HCT116 (cell line): ENCODE measurements at regions not wholly inside any gene's neighbourhood (a gene's known extent, or its start where the extent isn't known, plus 50 kb on each side); places are given as distances from the start of the nearest gene placed in this dataset.

ENCODE experiments used
- CBX3 ChIP-seq: IDR thresholded peaks from 2 replicates; pipeline ENCODE4 v1.6.1; 2012; ENCODE audit warnings: low read depth
- ELF1 ChIP-seq: IDR thresholded peaks from 2 replicates; pipeline ENCODE4 v1.6.1; 2012; ENCODE audit warnings: low read depth, borderline replicate concordance
- EZH2 ChIP-seq: fragments of 200-600 bp; sonication (generic); IDR thresholded peaks from 2 replicates; pipeline ENCODE4 v1.6.1; 2017; ENCODE audit warnings: antibody characterized with exemption, mixed run types

DNA sequence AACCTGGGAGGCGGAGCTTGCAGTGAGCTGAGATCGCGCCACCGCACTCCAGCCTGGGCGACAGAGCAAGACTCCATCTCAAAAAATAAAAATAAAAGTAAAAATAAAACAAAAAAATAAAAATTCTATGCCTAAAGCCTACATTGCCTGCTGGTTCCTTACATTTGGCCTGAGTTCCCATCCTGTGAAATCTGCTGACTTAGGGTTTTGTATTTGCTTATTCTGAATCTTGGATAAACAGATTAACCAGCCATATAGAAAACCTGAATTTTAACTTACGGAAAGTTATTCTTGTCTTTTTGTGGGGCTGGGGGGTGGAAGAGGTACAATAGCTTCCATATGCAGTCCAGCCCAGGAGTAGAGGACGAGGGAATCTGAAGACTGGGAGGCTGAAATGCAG, 73.7 kb upstream of the UMPS start:
- TF ChIP-seq ELF1 (no peak), EZH2 (no peak), CBX3 (no peak)
